LNCaP clone FGC (cell line): ENCODE measurements at regions not wholly inside any gene's neighbourhood (a gene's known extent, or its start where the extent isn't known, plus 50 kb on each side); places are given as distances from the start of the nearest gene placed in this dataset.

Experiments used
- DNase-seq: peaks from one replicate; pipeline ENCODE4 v3.0.0-alpha.2; 2011; ENCODE audit warnings: low read depth
- H3K4me3 ChIP-seq: 2 replicates; pipeline ENCODE4 v1.5.1; 2011; ENCODE audit warnings: mild to moderate bottlenecking, low read depth, low read length, control low read depth
- CTCF ChIP-seq: IDR thresholded peaks from 2 replicates; pipeline ENCODE4 v1.5.1; 2012; ENCODE audit warnings: mild to moderate bottlenecking; ENCODE audit not compliant: control insufficient read depth, insufficient read depth; ENCODE audit errors: extremely low read depth

- no peak for DNase-seq
- no peak overlapping the region for H3K4me3 ChIP-seq
- TF ChIP-seq CTCF = no peak
Observed at GRCh38 chr6:105805501-105806023, 280.6 kb upstream of the PRDM1 start.

GRCh38 chr6:105804424-105804823, 281.7 kb upstream of the PRDM1 start:
- no peak overlapping the region for H3K4me3 ChIP-seq
- DNase-seq = no peak
- TF ChIP-seq CTCF = no peak

- H3K4me3 ChIP-seq = no peak overlapping the region
- DNase-seq = no peak
- TF ChIP-seq CTCF = no peak
Observed at GRCh38 chr6:105804000-105804399, 282.1 kb upstream of the PRDM1 start.

- H3K4me3 ChIP-seq = no peak overlapping the region
- TF ChIP-seq CTCF = no peak
- DNase-seq = no peak
Observed at GRCh38 chr6:105803442-105803841, 282.7 kb upstream of the PRDM1 start.

- no peak for TF ChIP-seq CTCF
- DNase-seq = no peak
- no peak overlapping the region for H3K4me3 ChIP-seq
Observed at GRCh38 chr6:105802703-105803102, 283.4 kb upstream of the PRDM1 start.

GRCh38 chr6:105800871-105801270, 285.3 kb upstream of the PRDM1 start:
- DNase-seq = no peak
- no peak overlapping the region for H3K4me3 ChIP-seq
- no peak for TF ChIP-seq CTCF

GRCh38 chr6:105800398-105800797, 285.7 kb upstream of the PRDM1 start:
- no peak for DNase-seq
- no peak for TF ChIP-seq CTCF
- H3K4me3 ChIP-seq = no peak overlapping the region
